ENCODE measurements at regions not wholly inside any gene's neighbourhood (a gene's known extent, or its start where the extent isn't known, plus 50 kb on each side); places are given as distances from the start of the nearest gene placed in this dataset.
"Not testable (repeated sequence)": the region's sequence is repeated elsewhere in the genome, so short reads cannot be mapped to it uniquely, and the experiment has no call there.

DNA sequence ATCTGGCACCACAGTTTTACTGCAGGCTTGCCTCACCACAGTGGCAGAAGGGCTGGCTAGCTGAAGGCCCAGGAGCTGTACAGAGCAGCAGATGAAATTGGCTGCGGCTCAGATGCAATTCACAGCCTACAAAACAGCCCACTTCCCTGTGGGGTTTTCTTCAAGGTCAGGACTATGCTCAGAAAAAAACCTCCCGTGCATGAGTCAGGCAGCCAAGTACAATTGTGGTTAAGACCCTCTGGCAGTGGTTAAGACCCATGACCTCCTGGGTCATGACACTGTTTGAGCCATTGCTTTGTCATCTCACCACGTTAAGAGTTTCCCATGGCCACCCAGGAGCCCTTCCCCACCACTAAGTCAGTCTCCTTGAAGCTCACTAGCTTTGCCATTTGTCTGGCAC lies 276.3 kb downstream of the HNRNPD start:
- no peak for DNase-seq (ENCODE audit: low read depth in 1 of 2, low spot score in 1 of 2)

- no peak for DNase-seq (ENCODE audit: low read depth in 1 of 2, low spot score in 1 of 2)
Measured at GRCh38 chr4:82090717-82091116, 283.1 kb downstream of the HNRNPD start.

- no peak for DNase-seq (ENCODE audit: low read depth in 1 of 2, low spot score in 1 of 2)
Measured at GRCh38 chr4:82084747-82085146, 289.0 kb downstream of the HNRNPD start.

DNA sequence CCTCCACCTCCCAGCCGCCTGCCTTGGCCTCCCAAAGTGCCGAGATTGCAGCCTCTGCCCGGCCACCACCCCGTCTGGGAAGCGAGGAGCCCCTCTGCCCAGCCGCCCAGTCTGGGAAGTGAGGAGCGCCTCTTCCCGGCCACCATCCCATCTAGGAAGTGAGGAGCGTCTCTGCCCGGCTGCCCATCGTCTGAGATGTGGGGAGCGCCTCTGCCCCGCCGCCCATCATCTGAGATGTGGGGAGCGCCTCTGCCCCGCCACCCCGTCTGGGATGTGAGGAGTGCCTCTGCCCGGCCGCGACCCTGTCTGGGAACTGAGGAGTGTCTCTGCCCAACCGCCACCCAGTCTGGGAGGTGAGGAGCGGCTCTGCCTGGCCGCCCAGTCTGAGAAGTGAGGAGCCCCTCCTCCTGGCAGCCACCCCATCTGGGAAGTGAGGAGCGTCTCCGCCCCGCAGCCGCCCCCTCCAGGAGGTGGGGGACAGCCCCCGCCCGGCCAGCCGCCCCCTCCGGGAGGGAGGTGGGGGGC lies 296.3 kb downstream of the HNRNPD start:
- DNase-seq (ENCODE audit: low read depth in 1 of 2, low spot score in 1 of 2): not testable (repeated sequence)

GRCh38 chr4:82076809-82077208 lies 297.0 kb downstream of the HNRNPD start:
- DNase-seq (ENCODE audit: low read depth in 1 of 2, low spot score in 1 of 2): no peak

DNA sequence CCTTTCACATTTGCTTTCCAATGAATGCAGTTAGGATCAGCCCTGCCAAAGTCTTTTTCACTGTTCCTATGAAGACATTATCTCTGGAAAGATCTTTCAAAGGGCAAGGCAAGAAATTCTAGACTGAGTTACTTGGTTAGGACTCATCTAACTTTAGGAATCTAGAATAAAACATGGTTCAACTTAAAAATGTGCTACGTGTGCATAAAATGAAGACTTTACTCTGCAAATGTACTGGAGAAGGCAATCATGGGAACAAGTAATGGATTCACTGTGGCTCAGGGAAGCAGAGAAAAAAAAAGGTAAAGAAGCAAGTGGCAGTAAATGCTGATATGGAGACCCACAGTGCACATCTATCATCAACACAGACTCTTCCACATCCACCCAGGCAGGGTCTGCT lies 297.4 kb downstream of the HNRNPD start:
- DNase-seq (ENCODE audit: low read depth in 1 of 2, low spot score in 1 of 2): no peak

- no peak for DNase-seq (ENCODE audit: low read depth in 1 of 2, low spot score in 1 of 2)
Measured at GRCh38 chr4:82071951-82072350, 301.8 kb downstream of the HNRNPD start.

DNA sequence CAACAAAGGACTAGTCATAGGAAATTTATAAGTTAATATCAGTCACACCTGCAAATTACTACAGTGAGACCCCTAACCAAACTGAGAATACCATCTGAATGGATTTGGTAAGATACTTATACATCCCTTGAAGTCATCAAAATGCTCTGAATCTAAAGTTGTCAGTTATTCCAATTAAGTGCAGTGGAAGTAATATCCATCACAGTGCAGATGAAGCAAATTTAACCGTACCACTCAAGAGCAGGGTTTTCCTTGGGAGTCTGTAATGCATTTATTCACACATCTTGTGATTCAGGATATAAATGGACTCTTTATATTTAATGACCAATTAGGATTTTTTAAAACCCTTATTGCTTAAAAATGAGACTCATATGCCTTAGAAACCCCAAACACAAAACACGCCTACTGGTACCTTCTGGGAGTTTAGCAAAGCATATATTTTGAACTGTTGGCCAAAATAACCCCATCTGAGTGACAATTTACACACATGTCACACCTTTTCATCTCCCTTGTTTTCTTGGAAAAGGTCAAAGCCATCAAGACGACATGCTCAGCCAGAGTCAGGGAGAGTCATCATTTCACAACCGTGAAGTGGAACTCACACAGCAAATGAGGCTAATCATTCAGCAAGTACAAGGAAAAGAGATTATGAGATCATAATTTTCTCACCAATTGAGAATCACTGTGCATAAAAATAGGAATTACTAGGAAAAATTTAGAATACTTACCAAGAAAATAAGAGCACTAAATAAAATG lies 303.7 kb downstream of the HNRNPD start:
- no peak for DNase-seq (ENCODE audit: low read depth in 1 of 2, low spot score in 1 of 2)

DNA sequence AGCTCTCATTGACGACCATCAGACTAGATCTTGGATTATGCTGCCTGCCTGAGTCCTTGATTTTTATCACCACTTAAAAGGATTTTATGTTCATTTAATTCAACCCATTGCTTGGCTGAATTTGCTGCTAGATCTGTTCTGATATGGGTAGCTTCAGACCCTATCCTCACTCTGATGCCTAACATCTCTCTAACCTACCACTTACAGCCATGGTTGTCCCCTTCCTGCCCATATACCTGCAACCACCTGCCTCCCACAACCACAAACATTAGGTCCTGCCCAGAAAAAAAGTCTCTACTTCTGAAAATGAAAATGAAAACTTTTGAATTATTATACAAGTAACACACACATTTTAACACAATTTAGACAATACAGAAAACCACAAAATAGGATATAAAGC lies 310.8 kb downstream of the HNRNPD start:
- DNase-seq (ENCODE audit: low read depth in 1 of 2, low spot score in 1 of 2): no peak

DNA sequence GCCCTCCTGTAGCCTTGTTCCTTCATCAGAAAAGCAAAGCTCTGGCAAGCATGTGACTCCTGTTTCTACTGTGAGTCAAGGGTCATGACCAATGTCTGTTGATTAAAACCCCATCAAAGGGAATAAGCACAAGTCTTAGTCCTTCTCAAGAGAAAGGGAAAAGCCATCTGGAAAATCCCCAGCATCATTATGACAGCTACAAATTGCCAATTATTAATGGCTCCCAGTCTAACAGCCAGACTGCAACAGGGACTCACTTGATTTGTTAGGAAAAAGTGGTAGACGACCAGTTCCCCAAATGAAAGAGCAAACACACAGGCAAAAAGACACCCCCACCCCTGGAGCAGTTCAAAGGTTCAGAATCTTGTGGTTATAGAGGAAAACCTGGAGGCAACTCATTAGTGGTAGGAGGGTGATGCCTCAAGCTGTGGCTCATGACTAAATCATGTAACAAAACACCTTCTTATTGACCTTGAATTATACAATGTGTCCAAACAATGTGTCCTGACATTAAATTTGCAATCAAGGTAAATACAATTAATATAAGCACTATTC lies 315.7 kb downstream of the HNRNPD start:
- no peak for DNase-seq (ENCODE audit: low read depth in 1 of 2, low spot score in 1 of 2)

- no peak for DNase-seq (ENCODE audit: low read depth in 1 of 2, low spot score in 1 of 2)
Measured at GRCh38 chr4:82055156-82055555, 318.6 kb downstream of the HNRNPD start.

DNA sequence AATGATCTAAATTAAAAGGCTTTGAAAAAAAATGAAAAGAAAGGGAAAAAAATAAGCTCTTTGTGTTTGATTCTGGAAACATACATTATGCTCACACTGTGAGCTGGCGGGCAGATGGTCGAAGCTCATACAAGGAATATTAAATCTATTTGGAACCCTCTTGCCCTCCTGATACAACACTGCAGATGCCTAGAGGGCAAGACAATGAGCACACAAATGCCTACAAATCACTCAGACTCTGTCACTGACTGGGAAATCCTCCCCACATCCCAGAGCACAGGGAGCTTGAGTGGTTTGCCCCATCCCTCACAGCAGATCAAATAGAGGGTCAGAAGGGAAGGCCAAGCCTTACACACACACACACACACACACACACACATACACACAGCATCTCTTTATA lies 320.4 kb downstream of the HNRNPD start:
- no peak for DNase-seq (ENCODE audit: low read depth in 1 of 2, low spot score in 1 of 2)

DNA sequence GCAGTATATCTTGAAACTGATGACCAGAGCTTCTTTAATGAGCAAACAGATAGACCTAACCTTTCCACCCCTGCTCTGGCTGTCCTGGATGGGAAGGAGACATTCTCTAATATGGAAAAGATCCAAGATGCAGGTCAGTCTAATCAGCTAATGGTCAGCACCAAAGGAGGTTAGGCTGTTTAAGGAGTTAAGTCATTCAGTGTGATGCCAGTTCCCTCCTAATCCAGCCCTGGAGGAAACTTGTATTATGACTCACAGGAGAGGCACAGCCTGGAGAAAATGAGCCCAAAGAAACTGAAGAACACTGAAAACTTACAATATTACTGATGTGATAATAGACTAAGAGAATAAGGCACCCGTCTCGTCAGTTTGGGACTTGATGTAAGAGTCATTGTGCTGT lies 323.0 kb downstream of the HNRNPD start:
- DNase-seq (ENCODE audit: low read depth in 1 of 2, low spot score in 1 of 2): no peak

GRCh38 chr4:82049294-82049693 lies 324.5 kb downstream of the HNRNPD start:
- no peak for DNase-seq (ENCODE audit: low read depth in 1 of 2, low spot score in 1 of 2)

DNA sequence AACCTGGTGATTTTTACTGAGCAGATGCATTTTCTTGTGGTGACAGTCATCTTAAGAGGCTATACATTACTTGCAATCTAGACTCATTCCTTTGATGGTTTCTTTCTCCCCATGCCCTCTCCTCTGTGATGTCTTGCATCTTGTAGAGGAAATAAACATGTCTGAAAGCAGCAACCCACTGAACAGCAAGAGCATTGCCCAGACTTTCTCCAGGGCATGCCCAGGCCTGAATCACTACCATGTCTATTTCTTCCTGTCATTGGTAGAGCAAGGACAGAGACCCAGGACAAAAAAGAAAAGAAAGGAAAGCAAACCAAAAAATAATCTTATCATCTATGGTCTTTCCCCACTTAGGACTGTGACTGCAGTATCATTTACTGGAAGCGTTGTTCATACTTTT lies 326.1 kb downstream of the HNRNPD start:
- no peak for DNase-seq (ENCODE audit: low read depth in 1 of 2, low spot score in 1 of 2)

GRCh38 chr4:82046796-82047195 lies 327.0 kb downstream of the HNRNPD start:
- no peak for DNase-seq (ENCODE audit: low read depth in 1 of 2, low spot score in 1 of 2)

GRCh38 chr4:82045267-82045666 lies 328.5 kb downstream of the HNRNPD start:
- no peak for DNase-seq (ENCODE audit: low read depth in 1 of 2, low spot score in 1 of 2)

- DNase-seq (ENCODE audit: low read depth in 1 of 2, low spot score in 1 of 2): no peak
Measured at GRCh38 chr4:82044141-82044993, 329.4 kb downstream of the HNRNPD start.

- DNase-seq (ENCODE audit: low read depth in 1 of 2, low spot score in 1 of 2): no peak
Measured at GRCh38 chr4:82043809-82044137, 330.0 kb downstream of the HNRNPD start.

DNA sequence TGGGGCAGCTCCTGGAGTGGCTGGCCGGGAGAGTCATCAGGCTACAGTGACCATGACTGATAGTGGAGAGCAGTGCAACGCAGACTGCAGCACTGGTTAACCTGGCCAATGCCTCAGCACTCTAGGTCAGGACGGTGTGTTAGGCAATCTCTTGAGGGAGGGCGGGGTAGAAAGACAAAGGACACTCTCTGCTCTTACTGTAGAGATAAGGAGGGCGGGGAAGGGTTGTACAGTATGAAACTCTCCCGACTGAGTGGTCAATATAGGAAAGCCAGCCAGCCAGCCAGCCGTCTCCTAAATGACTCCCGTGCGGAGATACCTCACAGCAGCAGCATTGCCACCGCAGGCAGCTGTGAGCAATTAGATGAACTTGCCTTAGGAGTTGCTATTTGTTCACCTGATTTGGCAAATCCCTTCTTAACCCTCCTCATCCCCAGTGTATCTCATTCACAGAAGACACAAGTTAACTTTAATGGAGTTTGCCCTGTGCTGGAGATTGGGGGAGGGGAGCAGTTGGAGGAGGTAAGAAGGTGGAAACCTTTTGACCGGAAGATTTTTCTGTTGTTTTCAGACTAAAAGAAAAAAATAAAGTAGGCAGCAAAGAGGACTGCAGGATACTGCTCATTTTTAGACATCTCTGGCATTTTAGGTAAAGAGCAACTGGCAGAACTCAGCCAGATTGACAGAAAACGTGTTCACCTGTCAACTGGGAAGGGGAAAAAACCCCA lies 330.5 kb downstream of the HNRNPD start:
- DNase-seq (ENCODE audit: low read depth in 1 of 2, low spot score in 1 of 2): no peak

- no peak for DNase-seq (ENCODE audit: low read depth in 1 of 2, low spot score in 1 of 2)
Measured at GRCh38 chr4:82042042-82042441, 331.7 kb downstream of the HNRNPD start.
